Endothelial cell of umbilical vein (primary cell): ENCODE measurements at regions not wholly inside any gene's neighbourhood (a gene's known extent, or its start where the extent isn't known, plus 50 kb on each side); places are given as distances from the start of the nearest gene placed in this dataset.

Source experiments
- JUN ChIP-seq: IDR thresholded peaks from 2 replicates; pipeline ENCODE4 v1.6.1; 2011; ENCODE audit warnings: borderline replicate concordance, low read depth; ENCODE audit not compliant: insufficient read length, insufficient read depth
- POLR2A ChIP-seq: IDR thresholded peaks from 2 replicates; pipeline ENCODE4 v1.6.1; 2012; ENCODE audit warnings: low read depth, mild to moderate bottlenecking, control low read depth, low read length
- POLR2AphosphoS5 ChIP-seq: IDR thresholded peaks from 2 replicates; pipeline ENCODE4 v1.6.1; 2012; ENCODE audit warnings: low read depth, mild to moderate bottlenecking, control low read depth, low read length, moderate library complexity; ENCODE audit not compliant: insufficient read depth
- TF ChIP-seq, protein P1 (sequence below), 2 donors: IDR thresholded peaks; 1 replicate in 1 of 2; 2 replicates in 1 of 2; pipeline ENCODE4 v1.5.1; 2011; ENCODE audit warnings: low read length in 2 of 2, mild to moderate bottlenecking in 2 of 2, moderate library complexity in 2 of 2, control low read depth in 1 of 2, inconsistent platforms in 1 of 2, low read depth in 1 of 2; ENCODE audit not compliant: insufficient read depth in 1 of 2; ENCODE audit errors: extremely low read depth in 1 of 2

DNA sequence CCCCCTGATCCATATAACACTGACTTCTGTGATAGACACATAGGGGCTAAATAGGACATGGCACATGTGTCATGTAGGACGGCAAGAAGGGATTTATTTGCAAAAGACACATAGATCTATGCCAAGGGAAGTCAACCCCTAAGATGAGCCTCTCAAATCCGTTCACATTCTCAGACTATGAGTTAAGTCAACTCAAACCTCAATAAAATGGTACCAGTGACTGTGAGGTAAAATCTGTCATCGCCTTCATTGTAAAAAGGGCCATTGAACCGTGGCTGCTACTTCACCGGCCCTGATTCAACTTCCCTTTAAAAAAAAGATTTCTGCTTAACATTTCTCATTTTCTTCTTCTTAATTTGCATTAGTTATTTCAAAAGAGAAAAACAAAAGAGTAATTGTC is 144.0 kb downstream of the ZNF281 start:
- TF ChIP-seq, protein P1, sequence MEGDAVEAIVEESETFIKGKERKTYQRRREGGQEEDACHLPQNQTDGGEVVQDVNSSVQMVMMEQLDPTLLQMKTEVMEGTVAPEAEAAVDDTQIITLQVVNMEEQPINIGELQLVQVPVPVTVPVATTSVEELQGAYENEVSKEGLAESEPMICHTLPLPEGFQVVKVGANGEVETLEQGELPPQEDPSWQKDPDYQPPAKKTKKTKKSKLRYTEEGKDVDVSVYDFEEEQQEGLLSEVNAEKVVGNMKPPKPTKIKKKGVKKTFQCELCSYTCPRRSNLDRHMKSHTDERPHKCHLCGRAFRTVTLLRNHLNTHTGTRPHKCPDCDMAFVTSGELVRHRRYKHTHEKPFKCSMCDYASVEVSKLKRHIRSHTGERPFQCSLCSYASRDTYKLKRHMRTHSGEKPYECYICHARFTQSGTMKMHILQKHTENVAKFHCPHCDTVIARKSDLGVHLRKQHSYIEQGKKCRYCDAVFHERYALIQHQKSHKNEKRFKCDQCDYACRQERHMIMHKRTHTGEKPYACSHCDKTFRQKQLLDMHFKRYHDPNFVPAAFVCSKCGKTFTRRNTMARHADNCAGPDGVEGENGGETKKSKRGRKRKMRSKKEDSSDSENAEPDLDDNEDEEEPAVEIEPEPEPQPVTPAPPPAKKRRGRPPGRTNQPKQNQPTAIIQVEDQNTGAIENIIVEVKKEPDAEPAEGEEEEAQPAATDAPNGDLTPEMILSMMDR (IDR thresholded peaks at IDR 0.05; ENCODE audit: extremely low read depth in 1 of 2, insufficient read depth in 1 of 2, low read depth in 1 of 2, low read length in 2 of 2) = no peak
- no peak for TF ChIP-seq POLR2A
- TF ChIP-seq POLR2AphosphoS5 = no peak
- no peak for TF ChIP-seq JUN
